Fibroblast of lung (primary cell): ENCODE measurements at regions not wholly inside any gene's neighbourhood (a gene's known extent, or its start where the extent isn't known, plus 50 kb on each side); places are given as distances from the start of the nearest gene placed in this dataset.

ENCODE experiments used
- EZH2 ChIP-seq: IDR thresholded peaks from 2 replicates; pipeline ENCODE4 v1.5.1; 2012; ENCODE audit warnings: low read length, control low read depth, mild to moderate bottlenecking; ENCODE audit errors: missing control alignments
- TF ChIP-seq, protein P1 (sequence below), 2 donors: IDR thresholded peaks in 1 of 2; conservative IDR thresholded peaks in 1 of 2; 1 replicate in 1 of 2; 2 replicates in 1 of 2; pipeline ENCODE4 v1.5.1; 2011 to 2012; ENCODE audit warnings: low read length in 2 of 2, control low read depth in 1 of 2, inconsistent platforms in 1 of 2, low read depth in 1 of 2, mild to moderate bottlenecking in 1 of 2

DNA sequence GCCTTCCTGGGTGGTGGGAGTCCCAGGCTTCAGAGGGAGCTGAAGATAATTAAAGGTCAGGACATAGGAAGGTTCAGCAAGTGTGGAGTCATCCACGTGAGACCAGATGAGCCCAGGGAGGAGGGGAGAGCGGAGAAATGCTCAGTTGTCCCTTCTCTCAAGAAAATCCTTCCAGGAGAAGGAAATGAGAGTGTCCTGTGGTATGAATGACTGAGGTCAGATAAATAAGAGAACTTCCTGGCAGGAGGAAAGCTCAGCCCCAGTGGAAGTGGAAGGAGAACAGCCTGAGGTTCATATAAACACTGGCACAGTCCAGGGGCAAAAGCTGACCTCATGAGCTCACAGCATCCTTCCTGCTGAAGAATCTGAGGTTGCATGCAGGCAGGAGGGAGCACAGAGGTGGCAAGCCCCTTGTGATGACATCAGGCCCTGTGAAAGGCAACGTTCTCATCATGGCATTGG lies 97.6 kb downstream of the NAV1 start:
- TF ChIP-seq, protein P1, sequence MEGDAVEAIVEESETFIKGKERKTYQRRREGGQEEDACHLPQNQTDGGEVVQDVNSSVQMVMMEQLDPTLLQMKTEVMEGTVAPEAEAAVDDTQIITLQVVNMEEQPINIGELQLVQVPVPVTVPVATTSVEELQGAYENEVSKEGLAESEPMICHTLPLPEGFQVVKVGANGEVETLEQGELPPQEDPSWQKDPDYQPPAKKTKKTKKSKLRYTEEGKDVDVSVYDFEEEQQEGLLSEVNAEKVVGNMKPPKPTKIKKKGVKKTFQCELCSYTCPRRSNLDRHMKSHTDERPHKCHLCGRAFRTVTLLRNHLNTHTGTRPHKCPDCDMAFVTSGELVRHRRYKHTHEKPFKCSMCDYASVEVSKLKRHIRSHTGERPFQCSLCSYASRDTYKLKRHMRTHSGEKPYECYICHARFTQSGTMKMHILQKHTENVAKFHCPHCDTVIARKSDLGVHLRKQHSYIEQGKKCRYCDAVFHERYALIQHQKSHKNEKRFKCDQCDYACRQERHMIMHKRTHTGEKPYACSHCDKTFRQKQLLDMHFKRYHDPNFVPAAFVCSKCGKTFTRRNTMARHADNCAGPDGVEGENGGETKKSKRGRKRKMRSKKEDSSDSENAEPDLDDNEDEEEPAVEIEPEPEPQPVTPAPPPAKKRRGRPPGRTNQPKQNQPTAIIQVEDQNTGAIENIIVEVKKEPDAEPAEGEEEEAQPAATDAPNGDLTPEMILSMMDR (conservative IDR thresholded peaks at IDR 0.05 in 1 of 2, IDR thresholded peaks at IDR 0.05 in 1 of 2; ENCODE audit: low read depth in 1 of 2, low read length in 2 of 2): no peak
- TF ChIP-seq EZH2: no peak
